HG03045 (cell line): ENCODE measurements at regions not wholly inside any gene's neighbourhood (a gene's known extent, or its start where the extent isn't known, plus 50 kb on each side); places are given as distances from the start of the nearest gene placed in this dataset.

Experiments used
- ATAC-seq: cut with Tn5 transposase; IDR thresholded peaks from one replicate; pipeline ENCODE4 v1.9.1; 2021; ENCODE audit warnings: mild to moderate bottlenecking, moderate library complexity; ENCODE audit not compliant: unreplicated experiment

- no peak for ATAC-seq
Measured at GRCh38 chr12:94722664-94723063, 72.3 kb upstream of the TMCC3 start.

- ATAC-seq, result peak; percentile 71
Measured at GRCh38 chr12:94721173-94721572, 70.8 kb upstream of the TMCC3 start.

GRCh38 chr12:94718114-94718513 lies 67.8 kb upstream of the TMCC3 start:
- ATAC-seq, result no peak

GRCh38 chr12:94717656-94718055 lies 67.3 kb upstream of the TMCC3 start:
- no peak for ATAC-seq

- ATAC-seq, result no peak
Measured at GRCh38 chr12:94717108-94717507, 66.8 kb upstream of the TMCC3 start.

- ATAC-seq, result no peak
Measured at GRCh38 chr12:94716339-94716738, 66.0 kb upstream of the TMCC3 start.

GRCh38 chr12:94714378-94715114 lies 64.2 kb upstream of the TMCC3 start:
- no peak for ATAC-seq

GRCh38 chr12:94712815-94713515 lies 62.6 kb upstream of the TMCC3 start:
- ATAC-seq, result no peak

- no peak for ATAC-seq
Measured at GRCh38 chr12:94710933-94711332, 60.6 kb upstream of the TMCC3 start.

GRCh38 chr12:94707892-94708291 lies 57.5 kb upstream of the TMCC3 start:
- no peak for ATAC-seq

GRCh38 chr12:94707036-94707435 lies 56.7 kb upstream of the TMCC3 start:
- ATAC-seq, result no peak

- peak; percentile 51 for ATAC-seq
Measured at GRCh38 chr12:94706250-94706661, 55.9 kb upstream of the TMCC3 start.

- ATAC-seq, result no peak
Measured at GRCh38 chr12:94705676-94706075, 55.3 kb upstream of the TMCC3 start.

- no peak for ATAC-seq
Measured at GRCh38 chr12:94704452-94705306, 54.3 kb upstream of the TMCC3 start.

- no peak for ATAC-seq
Measured at GRCh38 chr12:94702696-94703095, 52.3 kb upstream of the TMCC3 start.

GRCh38 chr12:94701711-94702110 lies 51.4 kb upstream of the TMCC3 start:
- no peak for ATAC-seq

- no peak for ATAC-seq
Measured at GRCh38 chr12:94700662-94701061, 50.3 kb upstream of the TMCC3 start.
